H9 (cell line): ENCODE measurements at regions not wholly inside any gene's neighbourhood (a gene's known extent, or its start where the extent isn't known, plus 50 kb on each side); places are given as distances from the start of the nearest gene placed in this dataset.

Source experiments
- DNase-seq: peaks from one replicate; pipeline ENCODE4 v3.0.0-alpha.2; 2017
- H2AFZ ChIP-seq: one replicate; pipeline ENCODE4 v1.6.1; 2013; ENCODE audit warnings: mild to moderate bottlenecking, low read length, control low read depth, moderate library complexity
- H2AK5ac ChIP-seq: 2 replicates; pipeline ENCODE4 v1.6.1; 2013; ENCODE audit warnings: low read length, control low read depth, mixed read lengths; ENCODE audit not compliant: insufficient read length
- H2BK120ac ChIP-seq: one replicate; pipeline ENCODE4 v1.6.1; 2013; ENCODE audit warnings: low read depth, mild to moderate bottlenecking, low read length, control low read depth, inconsistent platforms; ENCODE audit not compliant: poor library complexity, severe bottlenecking
- H2BK12ac ChIP-seq: 2 replicates; pipeline ENCODE4 v1.6.1; 2013; ENCODE audit warnings: low read length, control low read depth, mixed read lengths, low read depth; ENCODE audit not compliant: insufficient read length
- H2BK15ac ChIP-seq: 2 replicates; pipeline ENCODE4 v1.6.1; 2013; ENCODE audit warnings: low read depth, low read length, control low read depth
- H2BK20ac ChIP-seq: one replicate; pipeline ENCODE4 v1.6.1; 2013; ENCODE audit warnings: low read depth, mild to moderate bottlenecking, low read length, control low read depth, inconsistent platforms; ENCODE audit not compliant: poor library complexity, severe bottlenecking
- H2BK5ac ChIP-seq: 2 replicates; pipeline ENCODE4 v1.6.1; 2013; ENCODE audit warnings: low read length, control low read depth, mixed read lengths; ENCODE audit not compliant: insufficient read length
- H3K14ac ChIP-seq: 2 replicates; pipeline ENCODE4 v1.6.1; 2013; ENCODE audit warnings: low read length, control low read depth; ENCODE audit not compliant: insufficient read depth
- H3K18ac ChIP-seq: 2 replicates; pipeline ENCODE4 v1.6.1; 2013; ENCODE audit warnings: low read depth, mild to moderate bottlenecking, mixed read lengths, low read length, control low read depth; ENCODE audit not compliant: insufficient read length
- H3K23ac ChIP-seq: 2 replicates; pipeline ENCODE4 v1.6.1; 2013; ENCODE audit warnings: low read length, control low read depth, mixed read lengths, low read depth; ENCODE audit not compliant: insufficient read length
- H3K23me2 ChIP-seq: 2 replicates; pipeline ENCODE4 v1.6.1; 2013; ENCODE audit warnings: low read depth, mild to moderate bottlenecking, mixed read lengths, low read length, control low read depth; ENCODE audit not compliant: insufficient read length, poor library complexity, severe bottlenecking
- H3K27ac ChIP-seq: 2 replicates; pipeline ENCODE4 v1.5.1; 2013; ENCODE audit warnings: low read length, control low read depth, mixed read lengths, low read depth; ENCODE audit not compliant: insufficient read length
- H3K27me3 ChIP-seq: 2 replicates; pipeline ENCODE4 v1.6.1; 2013; ENCODE audit warnings: low read length, control low read depth, inconsistent platforms; ENCODE audit not compliant: insufficient read depth
- H3K4ac ChIP-seq: 2 replicates; pipeline ENCODE4 v1.6.1; 2013; ENCODE audit warnings: low read depth, mild to moderate bottlenecking, control low read depth, inconsistent platforms, low read length, moderate library complexity
- H3K4me1 ChIP-seq: 2 replicates; pipeline ENCODE4 v1.6.1; 2013; ENCODE audit warnings: low read length, control low read depth, inconsistent platforms; ENCODE audit not compliant: insufficient read depth
- H3K4me2 ChIP-seq: 2 replicates; pipeline ENCODE4 v1.6.1; 2013; ENCODE audit warnings: low read length, control low read depth, mixed read lengths; ENCODE audit not compliant: insufficient read length, insufficient read depth
- H3K56ac ChIP-seq: 2 replicates; pipeline ENCODE4 v1.6.1; 2013; ENCODE audit warnings: low read depth, mild to moderate bottlenecking, mixed read lengths, low read length, control low read depth; ENCODE audit not compliant: insufficient read length
- H3K79me1 ChIP-seq: 2 replicates; pipeline ENCODE4 v1.6.1; 2013; ENCODE audit warnings: low read depth, mild to moderate bottlenecking, moderate library complexity, low read length, control low read depth, inconsistent platforms; ENCODE audit not compliant: insufficient read depth, poor library complexity, severe bottlenecking
- H3K79me2 ChIP-seq: 2 replicates; pipeline ENCODE4 v1.6.1; 2013; ENCODE audit warnings: low read length, control low read depth, inconsistent platforms; ENCODE audit not compliant: insufficient read depth
- H3K9ac ChIP-seq: 2 replicates; pipeline ENCODE4 v1.6.1; 2013; ENCODE audit warnings: low read length, control low read depth, mixed read lengths; ENCODE audit not compliant: insufficient read length; ENCODE audit errors: extremely low read depth
- H3K9me3 ChIP-seq: one replicate; pipeline ENCODE4 v1.6.1; 2013; ENCODE audit warnings: low read depth, low read length, inconsistent platforms; ENCODE audit not compliant: control insufficient read depth
- H3T11ph ChIP-seq: one replicate; pipeline ENCODE4 v1.6.1; 2013; ENCODE audit warnings: mild to moderate bottlenecking, low read length, control low read depth, inconsistent platforms
- H4K20me1 ChIP-seq: one replicate; pipeline ENCODE4 v1.6.1; 2013; ENCODE audit not compliant: control insufficient read depth, insufficient read length, insufficient read depth
- H4K5ac ChIP-seq: 2 replicates; pipeline ENCODE4 v1.6.1; 2013; ENCODE audit warnings: low read depth, mild to moderate bottlenecking, mixed read lengths, low read length, control low read depth; ENCODE audit not compliant: insufficient read length
- H4K8ac ChIP-seq: replicated peaks from 2 replicates; pipeline ENCODE4 v1.6.1; 2013; ENCODE audit warnings: low read length, control low read depth, mixed read lengths, low read depth; ENCODE audit not compliant: insufficient read length
- H4K91ac ChIP-seq: 2 replicates; pipeline ENCODE4 v1.6.1; 2013; ENCODE audit warnings: low read depth, mild to moderate bottlenecking, moderate library complexity, mixed read lengths, low read length, control low read depth; ENCODE audit not compliant: insufficient read length
- H3K27ac Mint-ChIP-seq, 3 experiments: 2 replicates in 2 of 3; 3 replicates in 1 of 3; pipeline ENCODE4 v1.8.0; 2020 to 2021; ENCODE audit warnings: mixed read lengths in 3 of 3, mild to moderate bottlenecking in 1 of 3, moderate library complexity in 1 of 3
- H3K27me3 Mint-ChIP-seq: 2 replicates; pipeline ENCODE4 v1.8.0; 2021; ENCODE audit warnings: low read depth, mild to moderate bottlenecking, moderate library complexity, mixed read lengths
- H3K36me3 Mint-ChIP-seq, 3 experiments: 2 replicates in 2 of 3; 3 replicates in 1 of 3; pipeline ENCODE4 v1.8.0; 2020 to 2021; ENCODE audit warnings: low read depth in 3 of 3, mixed read lengths in 3 of 3; ENCODE audit not compliant: insufficient read depth in 1 of 3
- H3K4me1 Mint-ChIP-seq, 2 experiments: 2 replicates each; pipeline ENCODE4 v1.8.0; 2020; ENCODE audit warnings: mixed read lengths in 2 of 2
- H3K4me3 Mint-ChIP-seq, 2 experiments: 2 replicates in 1 of 2; 3 replicates in 1 of 2; pipeline ENCODE4 v1.8.0; 2020 to 2021; ENCODE audit warnings: mild to moderate bottlenecking in 2 of 2, mixed read lengths in 2 of 2, moderate library complexity in 1 of 2
- H3K9me3 Mint-ChIP-seq, 2 experiments: 2 replicates in 1 of 2; 3 replicates in 1 of 2; pipeline ENCODE4 v1.8.0; 2020; ENCODE audit warnings: mild to moderate bottlenecking in 2 of 2, mixed read lengths in 2 of 2, moderate library complexity in 1 of 2
- WGBS: extraction: QIAGEN DNeasy Blood & Tissue Kit; methylation state at CpG from one replicate; pipeline ENCODE4 v1.1.7; 2013; ENCODE audit warnings: missing lambda C conversion rate, low lambda C conversion rate, mixed read lengths; ENCODE audit not compliant: insufficient read length; ENCODE audit errors: extremely low coverage; 5-methylcytosine and 5-hydroxymethylcytosine counted together
- TF ChIP-seq, protein P1 (sequence below): fragments of 200-600 bp; sonication (generic); conservative IDR thresholded peaks from 3 replicates; pipeline ENCODE4 v1.8.0; 2021; ENCODE audit warnings: antibody characterized with exemption, mild to moderate bottlenecking

DNA sequence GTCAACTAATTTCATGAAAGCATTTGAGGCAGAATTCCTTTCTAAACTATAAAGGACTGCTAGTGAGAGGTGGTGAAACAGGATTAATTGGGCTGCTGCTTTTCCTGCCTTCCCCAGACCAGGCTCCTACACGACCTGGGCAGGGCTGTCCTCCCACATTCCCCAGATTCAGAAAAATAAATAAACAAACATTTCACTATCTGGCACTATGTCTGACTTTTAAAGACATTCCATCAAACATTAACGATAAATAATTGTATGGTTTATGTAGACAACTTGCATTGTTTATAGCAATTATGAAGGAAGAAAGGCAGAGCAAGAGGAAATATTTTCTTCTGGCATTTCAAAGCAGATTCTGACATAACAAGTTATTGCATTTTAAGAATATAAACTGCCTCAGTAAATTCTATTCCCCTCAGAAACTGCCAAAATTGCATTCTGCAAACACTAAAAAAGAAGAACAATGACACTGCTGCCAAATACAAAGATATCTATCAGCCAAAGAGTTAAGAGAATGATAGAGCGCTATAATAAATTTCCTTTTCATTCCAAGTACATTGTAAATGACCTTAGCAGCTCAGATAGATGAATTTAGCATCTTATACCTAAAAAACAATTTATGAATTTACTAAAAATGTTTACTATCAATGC, 214.7 kb upstream of the INTU start:
- no peak overlapping the region for H3K9ac ChIP-seq

More for the DNA sequence above, 214.7 kb upstream of the INTU start:
- no peak overlapping the region for H3K14ac ChIP-seq
- H4K20me1 ChIP-seq: no peaks in the 10 kb centered on the region
- H3K23ac ChIP-seq: no peak overlapping the region
- H3K79me1 ChIP-seq: no peaks in the 10 kb centered on the region
- H4K91ac ChIP-seq: no peak overlapping the region
- WGBS: no CpG with 5 or more reads among the region's 3 CpGs
- no peak for DNase-seq
- H3K56ac ChIP-seq: no peak overlapping the region
- H2BK5ac ChIP-seq: no peak overlapping the region
- Mint-ChIP-seq H3K9me3 (no peaks in the 10 kb centered on the region), H3K27ac (no peak overlapping the region; a peak in 1 of 7 replicates), H3K27me3 (no peaks in the 10 kb centered on the region), H3K4me3 (no peak overlapping the region), H3K36me3 (no peaks in the 10 kb centered on the region), H3K4me1 (0 out of 4 replicates have a peak, but pooled peaks cover 0 to 7% of the 10 kb centered on the region in 2 experiments)
- no peaks in the 10 kb centered on the region for H3K23me2 ChIP-seq
- H3K27ac ChIP-seq: no peak overlapping the region
- H2BK20ac ChIP-seq: no peak overlapping the region
- H3K27me3 ChIP-seq: no peaks in the 10 kb centered on the region
- H3K79me2 ChIP-seq: no peaks in the 10 kb centered on the region
- no peak overlapping the region for H3K18ac ChIP-seq
- H3K4me1 ChIP-seq: no peaks in the 10 kb centered on the region
- no peak overlapping the region for H2AK5ac ChIP-seq
- no peak overlapping the region for H3T11ph ChIP-seq
- no peak overlapping the region for H3K4ac ChIP-seq
- no peak overlapping the region for H2BK15ac ChIP-seq
- H2BK120ac ChIP-seq: no peak overlapping the region
- H2AFZ ChIP-seq: no peak overlapping the region
- no peak overlapping the region for H2BK12ac ChIP-seq
- no peaks in the 10 kb centered on the region for H3K9me3 ChIP-seq
- no peak overlapping the region for H4K5ac ChIP-seq
- TF ChIP-seq, protein P1, sequence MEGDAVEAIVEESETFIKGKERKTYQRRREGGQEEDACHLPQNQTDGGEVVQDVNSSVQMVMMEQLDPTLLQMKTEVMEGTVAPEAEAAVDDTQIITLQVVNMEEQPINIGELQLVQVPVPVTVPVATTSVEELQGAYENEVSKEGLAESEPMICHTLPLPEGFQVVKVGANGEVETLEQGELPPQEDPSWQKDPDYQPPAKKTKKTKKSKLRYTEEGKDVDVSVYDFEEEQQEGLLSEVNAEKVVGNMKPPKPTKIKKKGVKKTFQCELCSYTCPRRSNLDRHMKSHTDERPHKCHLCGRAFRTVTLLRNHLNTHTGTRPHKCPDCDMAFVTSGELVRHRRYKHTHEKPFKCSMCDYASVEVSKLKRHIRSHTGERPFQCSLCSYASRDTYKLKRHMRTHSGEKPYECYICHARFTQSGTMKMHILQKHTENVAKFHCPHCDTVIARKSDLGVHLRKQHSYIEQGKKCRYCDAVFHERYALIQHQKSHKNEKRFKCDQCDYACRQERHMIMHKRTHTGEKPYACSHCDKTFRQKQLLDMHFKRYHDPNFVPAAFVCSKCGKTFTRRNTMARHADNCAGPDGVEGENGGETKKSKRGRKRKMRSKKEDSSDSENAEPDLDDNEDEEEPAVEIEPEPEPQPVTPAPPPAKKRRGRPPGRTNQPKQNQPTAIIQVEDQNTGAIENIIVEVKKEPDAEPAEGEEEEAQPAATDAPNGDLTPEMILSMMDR: no peak
- H3K4me2 ChIP-seq: no peak overlapping the region
- H4K8ac ChIP-seq: no peak overlapping the region
